ENCODE measurements at regions not wholly inside any gene's neighbourhood (a gene's known extent, or its start where the extent isn't known, plus 50 kb on each side); places are given as distances from the start of the nearest gene placed in this dataset.

- FAIRE-seq (no peak), DNase-seq (ENCODE audit: low spot score in 2 of 2) (no peak)
Measured at GRCh38 chr14:35991356-35991755, 165.2 kb downstream of the BRMS1L start.

GRCh38 chr14:35989736-35990135 is 163.6 kb downstream of the BRMS1L start:
- DNase-seq (ENCODE audit: low spot score in 2 of 2) (no peak), FAIRE-seq (no peak)

- FAIRE-seq = no peak
- no peak for DNase-seq (ENCODE audit: low spot score in 2 of 2)
Measured at GRCh38 chr14:35988972-35989690, 163.0 kb downstream of the BRMS1L start.

GRCh38 chr14:35988550-35988949 is 162.4 kb downstream of the BRMS1L start:
- no peak for FAIRE-seq

GRCh38 chr14:35987731-35988130 is 161.6 kb downstream of the BRMS1L start:
- DNase-seq (ENCODE audit: low spot score in 2 of 2) (no peak), FAIRE-seq (no peak)

More at GRCh38 chr14:35988550-35988949, 162.4 kb downstream of the BRMS1L start:
- no peak for DNase-seq (ENCODE audit: low spot score in 2 of 2)

- DNase-seq (ENCODE audit: low spot score in 2 of 2) (no peak), FAIRE-seq (no peak)
Measured at GRCh38 chr14:35986219-35986573, 160.1 kb downstream of the BRMS1L start.

- peak; percentile 93 for FAIRE-seq
- peak in 1 of 2 donors; percentile 40 for DNase-seq (ENCODE audit: low spot score in 2 of 2)
Measured at GRCh38 chr14:35985474-35986218, 159.5 kb downstream of the BRMS1L start.

GRCh38 chr14:35979531-35979930 is 153.4 kb downstream of the BRMS1L start:
- FAIRE-seq (no peak), DNase-seq (ENCODE audit: low spot score in 2 of 2) (no peak)

- FAIRE-seq (no peak), DNase-seq (ENCODE audit: low spot score in 2 of 2) (no peak)
Measured at GRCh38 chr14:35978561-35978960, 152.4 kb downstream of the BRMS1L start.

GRCh38 chr14:35975814-35976213 is 149.7 kb downstream of the BRMS1L start:
- DNase-seq (ENCODE audit: low spot score in 2 of 2) (no peak), FAIRE-seq (no peak)

GRCh38 chr14:35973770-35974169 is 147.6 kb downstream of the BRMS1L start:
- no peak for FAIRE-seq
- no peak for DNase-seq (ENCODE audit: low spot score in 2 of 2)

- FAIRE-seq (no peak), DNase-seq (ENCODE audit: low spot score in 2 of 2) (no peak)
Measured at GRCh38 chr14:35971965-35972630, 146.0 kb downstream of the BRMS1L start.

- DNase-seq (ENCODE audit: low spot score in 2 of 2) (no peak), FAIRE-seq (no peak)
Measured at GRCh38 chr14:35969310-35969709, 143.2 kb downstream of the BRMS1L start.

- peak; percentile 27 to 31 for DNase-seq (ENCODE audit: low spot score in 2 of 2)
Measured at GRCh38 chr14:35965400-35965799, 139.3 kb downstream of the BRMS1L start.

GRCh38 chr14:35964697-35965286 is 138.7 kb downstream of the BRMS1L start:
- no peak for FAIRE-seq
- DNase-seq (ENCODE audit: low spot score in 2 of 2) = no peak

More at GRCh38 chr14:35965400-35965799, 139.3 kb downstream of the BRMS1L start:
- FAIRE-seq = peak; percentile 84

- no peak for FAIRE-seq
- no peak for DNase-seq (ENCODE audit: low spot score in 2 of 2)
Measured at GRCh38 chr14:35963209-35963608, 137.1 kb downstream of the BRMS1L start.

- FAIRE-seq (no peak), DNase-seq (ENCODE audit: low spot score in 2 of 2) (no peak)
Measured at GRCh38 chr14:35961697-35962274, 135.6 kb downstream of the BRMS1L start.

- DNase-seq (ENCODE audit: low spot score in 2 of 2) (no peak), FAIRE-seq (peak; percentile 94)
Measured at GRCh38 chr14:35959835-35960234, 133.7 kb downstream of the BRMS1L start.

GRCh38 chr14:35958499-35958898 is 132.4 kb downstream of the BRMS1L start:
- FAIRE-seq (no peak), DNase-seq (ENCODE audit: low spot score in 2 of 2) (no peak)

- FAIRE-seq (no peak), DNase-seq (ENCODE audit: low spot score in 2 of 2) (no peak)
Measured at GRCh38 chr14:35956376-35957085, 130.4 kb downstream of the BRMS1L start.

Data from frontal cortex (tissue), 3 donors.